DND-41 (cell line): ENCODE measurements at regions not wholly inside any gene's neighbourhood (a gene's known extent, or its start where the extent isn't known, plus 50 kb on each side); places are given as distances from the start of the nearest gene placed in this dataset.

ENCODE experiments used
- EZH2 ChIP-seq: IDR thresholded peaks from 3 replicates; pipeline ENCODE4 v1.6.1; 2012; ENCODE audit warnings: borderline replicate concordance, low read depth, mild to moderate bottlenecking, moderate library complexity, low read length, inconsistent platforms; ENCODE audit not compliant: severe bottlenecking
- TF ChIP-seq, protein P1 (sequence below): IDR thresholded peaks from 2 replicates; pipeline ENCODE4 v1.5.1; 2012; ENCODE audit warnings: borderline replicate concordance, low read length, moderate library complexity, mild to moderate bottlenecking; ENCODE audit not compliant: poor library complexity, severe bottlenecking; ENCODE audit errors: extremely low read depth

DNA sequence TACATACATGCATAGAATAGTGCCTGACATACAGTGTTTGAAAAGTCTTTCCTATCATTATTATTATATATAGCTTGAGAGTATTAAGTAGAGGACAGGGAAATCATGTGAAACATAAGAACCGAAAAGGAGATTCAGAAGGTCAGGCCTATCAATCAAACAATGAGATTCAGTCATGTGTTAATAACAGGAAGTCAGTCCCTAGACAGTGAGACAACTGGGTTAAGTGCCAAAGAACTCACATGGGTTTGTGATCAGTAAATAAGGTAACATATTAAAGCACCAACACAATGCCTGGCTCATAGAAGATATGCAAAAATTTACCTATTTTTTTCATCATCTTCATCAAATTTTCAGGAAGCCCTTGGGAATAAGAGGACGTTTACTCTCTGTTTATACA lies 174.3 kb upstream of the FAT3 start:
- TF ChIP-seq, protein P1, sequence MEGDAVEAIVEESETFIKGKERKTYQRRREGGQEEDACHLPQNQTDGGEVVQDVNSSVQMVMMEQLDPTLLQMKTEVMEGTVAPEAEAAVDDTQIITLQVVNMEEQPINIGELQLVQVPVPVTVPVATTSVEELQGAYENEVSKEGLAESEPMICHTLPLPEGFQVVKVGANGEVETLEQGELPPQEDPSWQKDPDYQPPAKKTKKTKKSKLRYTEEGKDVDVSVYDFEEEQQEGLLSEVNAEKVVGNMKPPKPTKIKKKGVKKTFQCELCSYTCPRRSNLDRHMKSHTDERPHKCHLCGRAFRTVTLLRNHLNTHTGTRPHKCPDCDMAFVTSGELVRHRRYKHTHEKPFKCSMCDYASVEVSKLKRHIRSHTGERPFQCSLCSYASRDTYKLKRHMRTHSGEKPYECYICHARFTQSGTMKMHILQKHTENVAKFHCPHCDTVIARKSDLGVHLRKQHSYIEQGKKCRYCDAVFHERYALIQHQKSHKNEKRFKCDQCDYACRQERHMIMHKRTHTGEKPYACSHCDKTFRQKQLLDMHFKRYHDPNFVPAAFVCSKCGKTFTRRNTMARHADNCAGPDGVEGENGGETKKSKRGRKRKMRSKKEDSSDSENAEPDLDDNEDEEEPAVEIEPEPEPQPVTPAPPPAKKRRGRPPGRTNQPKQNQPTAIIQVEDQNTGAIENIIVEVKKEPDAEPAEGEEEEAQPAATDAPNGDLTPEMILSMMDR: no peak
- TF ChIP-seq EZH2: no peak
